Lower lobe of right lung (tissue), 2 donors: ENCODE measurements at regions not wholly inside any gene's neighbourhood (a gene's known extent, or its start where the extent isn't known, plus 50 kb on each side); places are given as distances from the start of the nearest gene placed in this dataset.
"Not testable (repeated sequence)": the region's sequence is repeated elsewhere in the genome, so short reads cannot be mapped to it uniquely, and the experiment has no call there.

Source experiments
- ATAC-seq, 2 donors: fragments of 200-7000 bp; cut with Tn5 transposase; one replicate each; pipeline ENCODE4 v1.9.1; 2020 to 2022; ENCODE audit warnings: mild to moderate bottlenecking in 2 of 2, moderate library complexity in 2 of 2
- DNase-seq: peaks from one replicate; pipeline ENCODE4 v3.0.0-alpha.2; 2020
- H3K27ac ChIP-seq: fragments of 200-600 bp; one replicate; pipeline ENCODE4 v1.8.0; 2022
- H3K27me3 ChIP-seq: fragments of 200-600 bp; one replicate; pipeline ENCODE4 v1.8.0; 2022; ENCODE audit warnings: low read depth
- H3K36me3 ChIP-seq: fragments of 200-600 bp; one replicate; pipeline ENCODE4 v1.8.0; 2022; ENCODE audit warnings: mild to moderate bottlenecking
- H3K4me1 ChIP-seq: fragments of 200-600 bp; one replicate; pipeline ENCODE4 v1.8.0; 2022
- H3K4me3 ChIP-seq: fragments of 200-600 bp; one replicate; pipeline ENCODE4 v1.8.0; 2022; ENCODE audit warnings: mild to moderate bottlenecking
- H3K9me3 ChIP-seq: fragments of 200-600 bp; one replicate; pipeline ENCODE4 v1.8.0; 2022
- CTCF ChIP-seq: fragments of 200-600 bp; IDR thresholded peaks from one replicate; pipeline ENCODE4 v1.8.0; 2022; ENCODE audit warnings: antibody characterized with exemption, mild to moderate bottlenecking
- intact Hi-C: fragments of 100-400 bp; cut with DNase I; formaldehyde crosslinking; loops from one replicate; pipeline ENCODE4 v1.11.0; 2022
- donor health status: DM: no; HTN: yes; CAD: no; lungs with severe emphysema.

GRCh38 chr2:21230140-21230539, 106.4 kb downstream of the TDRD15 start:
- no peaks in the 10 kb centered on the region for H3K4me1 ChIP-seq
- no peak for TF ChIP-seq CTCF
- H3K27ac ChIP-seq, result no peak overlapping the region
- ATAC-seq, result no peak
- no peak overlapping the region for H3K4me3 ChIP-seq
- H3K27me3 ChIP-seq, result no peaks in the 10 kb centered on the region
- no peak for DNase-seq
- H3K9me3 ChIP-seq, result no peaks in the 10 kb centered on the region
- H3K36me3 ChIP-seq, result no peaks in the 10 kb centered on the region
- intact Hi-C loops, result no loop called here

GRCh38 chr2:21231985-21232384, 108.2 kb downstream of the TDRD15 start:
- DNase-seq (no peak), ATAC-seq (peak; percentile 21 to 42)
- intact Hi-C loops, result no loop called here
- Histone ChIP-seq H3K36me3 (no peaks in the 10 kb centered on the region), H3K4me1 (no peaks in the 10 kb centered on the region), H3K9me3 (no peaks in the 10 kb centered on the region), H3K27me3 (no peaks in the 10 kb centered on the region), H3K27ac (no peak overlapping the region), H3K4me3 (no peak overlapping the region)
- no peak for TF ChIP-seq CTCF

GRCh38 chr2:21233194-21233593, 109.4 kb downstream of the TDRD15 start:
- intact Hi-C loops, result no loop called here
- Histone ChIP-seq H3K27me3 (no peaks in the 10 kb centered on the region), H3K27ac (no peak overlapping the region), H3K36me3 (no peaks in the 10 kb centered on the region), H3K9me3 (no peaks in the 10 kb centered on the region), H3K4me3 (no peak overlapping the region), H3K4me1 (no peaks in the 10 kb centered on the region)
- ATAC-seq, result peak; percentile 28 to 51
- no peak for TF ChIP-seq CTCF
- no peak for DNase-seq

GRCh38 chr2:21234001-21234400, 110.2 kb downstream of the TDRD15 start:
- no peaks in the 10 kb centered on the region for H3K27me3 ChIP-seq
- no peak overlapping the region for H3K4me3 ChIP-seq
- no peak overlapping the region for H3K27ac ChIP-seq
- H3K4me1 ChIP-seq, result no peaks in the 10 kb centered on the region
- no peak for TF ChIP-seq CTCF
- intact Hi-C loops, result no loop called here
- no peaks in the 10 kb centered on the region for H3K36me3 ChIP-seq
- no peak for DNase-seq
- no peaks in the 10 kb centered on the region for H3K9me3 ChIP-seq
- no peak for ATAC-seq

- Histone ChIP-seq H3K9me3 (no peaks in the 10 kb centered on the region), H3K4me3 (no peak overlapping the region), H3K4me1 (no peaks in the 10 kb centered on the region), H3K36me3 (no peaks in the 10 kb centered on the region), H3K27ac (no peak overlapping the region), H3K27me3 (no peaks in the 10 kb centered on the region)
- intact Hi-C loops, result no loop called here
- no peak for TF ChIP-seq CTCF
- ATAC-seq, result no peak
- no peak for DNase-seq
Measured at GRCh38 chr2:21234464-21235120, 110.8 kb downstream of the TDRD15 start.

GRCh38 chr2:21239749-21240148, 116.0 kb downstream of the TDRD15 start:
- DNase-seq, H3K9me3 ChIP-seq, H3K36me3 ChIP-seq, intact Hi-C loops, H3K4me3 ChIP-seq, ATAC-seq, H3K27ac ChIP-seq, H3K27me3 ChIP-seq, H3K4me1 ChIP-seq: not testable (repeated sequence)
